ENCODE measurements at regions not wholly inside any gene's neighbourhood (a gene's known extent, or its start where the extent isn't known, plus 50 kb on each side); places are given as distances from the start of the nearest gene placed in this dataset.

GRCh38 chr5:158300256-158300655, 441.3 kb upstream of the CLINT1 start:
- peaks cover 0 to 14% (median 0%) of the 10 kb centered on the region in 3 donors for H3K9me3 ChIP-seq
- no peaks in the 10 kb centered on the region for H3K36me3 ChIP-seq
- TF ChIP-seq CTCF (IDR thresholded peaks at IDR 0.05) = no peak
- no peaks in the 10 kb centered on the region for H3K27me3 ChIP-seq
- no peak overlapping the region for H3K4me3 ChIP-seq
- intact Hi-C loops (cut with DNase I; ENCODE audit: low total_unique reads) = no loop called here
- DNase-seq = no peak
- H3K27ac ChIP-seq = no peak overlapping the region
- H3K4me1 ChIP-seq = no peaks in the 10 kb centered on the region

DNA sequence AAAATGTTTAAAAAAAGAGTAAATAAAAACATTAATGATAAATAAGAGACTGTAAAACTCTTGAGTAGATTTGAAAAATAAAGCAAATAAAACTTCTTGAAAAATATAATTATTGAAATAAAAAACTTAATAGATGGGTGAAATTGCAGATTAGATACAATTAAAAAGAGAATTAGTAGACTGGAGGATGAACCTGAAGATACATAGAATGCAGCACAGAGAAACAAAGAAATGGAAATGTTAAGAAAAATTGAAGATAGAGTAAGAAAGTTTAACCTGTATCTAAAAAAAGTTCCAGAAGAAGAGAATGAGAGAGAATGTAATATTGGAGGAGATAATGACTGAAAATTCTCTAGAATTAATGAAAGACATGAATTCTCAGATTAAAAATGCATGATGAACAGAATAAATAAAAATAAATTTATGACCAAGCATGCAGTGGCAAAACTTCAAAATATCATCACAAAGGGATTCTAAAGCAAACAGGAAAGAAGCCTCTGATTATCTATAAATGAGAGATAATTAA, 438.1 kb upstream of the CLINT1 start:
- intact Hi-C loops (cut with DNase I; ENCODE audit: low total_unique reads) = no loop called here
- Histone ChIP-seq H3K4me1 (no peaks in the 10 kb centered on the region), H3K27me3 (no peaks in the 10 kb centered on the region), H3K9me3 (peaks cover 0 to 19% (median 5%) of the 10 kb centered on the region in 3 donors), H3K4me3 (no peak overlapping the region), H3K27ac (no peak overlapping the region), H3K36me3 (no peaks in the 10 kb centered on the region)
- no peak for TF ChIP-seq CTCF (IDR thresholded peaks at IDR 0.05)
- DNase-seq = no peak

DNA sequence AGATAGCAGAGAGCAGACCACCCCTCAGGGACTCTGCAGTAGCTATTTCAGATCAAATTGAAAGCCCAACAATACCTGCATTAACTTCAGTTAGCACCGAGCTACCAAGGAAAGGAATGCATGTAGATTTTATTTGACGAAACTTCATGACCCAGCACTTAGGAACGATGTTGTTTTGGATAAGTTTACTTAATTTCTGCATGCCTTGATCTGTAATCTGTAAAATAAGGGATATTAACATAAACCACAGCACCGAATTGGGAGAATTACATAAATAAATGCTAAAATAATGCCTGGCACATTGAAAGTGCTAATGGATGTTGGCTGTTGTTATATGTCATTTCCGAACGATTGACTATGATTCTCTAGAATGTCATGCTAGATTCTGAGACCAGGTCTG, 435.8 kb upstream of the CLINT1 start:
- DNase-seq = no peak
- Histone ChIP-seq H3K36me3 (no peaks in the 10 kb centered on the region), H3K9me3 (peaks cover 0 to 19% (median 5%) of the 10 kb centered on the region in 3 donors), H3K27me3 (no peaks in the 10 kb centered on the region), H3K4me1 (no peaks in the 10 kb centered on the region), H3K27ac (no peak overlapping the region), H3K4me3 (no peak overlapping the region)
- TF ChIP-seq CTCF (IDR thresholded peaks at IDR 0.05) = no peak
- intact Hi-C loops (cut with DNase I; ENCODE audit: low total_unique reads) = no loop called here

DNA sequence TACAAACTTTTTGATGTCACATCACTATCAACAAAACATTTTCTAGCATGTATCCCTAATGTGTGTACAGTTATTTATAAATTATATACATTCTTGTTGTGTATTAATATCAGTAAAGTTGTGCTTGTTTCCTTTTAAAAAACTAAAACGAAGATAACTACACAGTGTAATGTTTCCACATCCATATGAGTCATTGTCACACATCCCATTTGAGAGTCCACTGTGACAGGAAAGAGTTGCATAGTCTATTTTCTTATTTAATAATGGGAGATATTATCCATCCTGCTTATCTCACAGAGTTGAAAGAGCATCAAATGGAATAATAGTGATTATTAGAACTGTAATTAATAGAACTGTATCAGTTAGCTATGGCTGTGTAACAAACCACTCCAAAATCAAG, 434.0 kb upstream of the CLINT1 start:
- H3K27ac ChIP-seq = no peak overlapping the region
- H3K4me3 ChIP-seq = no peak overlapping the region
- no peak for DNase-seq
- no peaks in the 10 kb centered on the region for H3K36me3 ChIP-seq
- intact Hi-C loops (cut with DNase I; ENCODE audit: low total_unique reads) = no loop called here
- peaks cover 0 to 19% (median 5%) of the 10 kb centered on the region in 3 donors for H3K9me3 ChIP-seq
- H3K4me1 ChIP-seq = peaks cover 0 to 6% (median under 1%) of the 10 kb centered on the region in 4 donors
- TF ChIP-seq CTCF (IDR thresholded peaks at IDR 0.05) = no peak
- no peaks in the 10 kb centered on the region for H3K27me3 ChIP-seq

GRCh38 chr5:158289967-158290366, 431.0 kb upstream of the CLINT1 start:
- H3K27me3 ChIP-seq = no peaks in the 10 kb centered on the region
- intact Hi-C loops (cut with DNase I; ENCODE audit: low total_unique reads) = no loop called here
- peaks cover 0 to 5% (median 5%) of the 10 kb centered on the region in 3 donors for H3K9me3 ChIP-seq
- H3K36me3 ChIP-seq = no peaks in the 10 kb centered on the region
- H3K4me1 ChIP-seq = peaks cover 0 to 13% (median 6%) of the 10 kb centered on the region in 4 donors
- H3K27ac ChIP-seq = no peak overlapping the region
- no peak for DNase-seq
- no peak for TF ChIP-seq CTCF (IDR thresholded peaks at IDR 0.05)
- no peak overlapping the region for H3K4me3 ChIP-seq

GRCh38 chr5:158288272-158288657, 429.3 kb upstream of the CLINT1 start:
- Histone ChIP-seq H3K4me1 (peaks cover 0 to 13% (median 6%) of the 10 kb centered on the region in 4 donors), H3K9me3 (peaks cover 0 to 2% (median under 1%) of the 10 kb centered on the region in 3 donors), H3K27ac (no peak overlapping the region), H3K4me3 (no peak overlapping the region), H3K27me3 (no peaks in the 10 kb centered on the region), H3K36me3 (no peaks in the 10 kb centered on the region)
- TF ChIP-seq CTCF (IDR thresholded peaks at IDR 0.05) = no peak
- DNase-seq = no peak
- intact Hi-C loops (cut with DNase I; ENCODE audit: low total_unique reads) = no loop called here

Measured in tibial artery (tissue), 4 donors.